ENCODE measurements at regions not wholly inside any gene's neighbourhood (a gene's known extent, or its start where the extent isn't known, plus 50 kb on each side); places are given as distances from the start of the nearest gene placed in this dataset.

DNA sequence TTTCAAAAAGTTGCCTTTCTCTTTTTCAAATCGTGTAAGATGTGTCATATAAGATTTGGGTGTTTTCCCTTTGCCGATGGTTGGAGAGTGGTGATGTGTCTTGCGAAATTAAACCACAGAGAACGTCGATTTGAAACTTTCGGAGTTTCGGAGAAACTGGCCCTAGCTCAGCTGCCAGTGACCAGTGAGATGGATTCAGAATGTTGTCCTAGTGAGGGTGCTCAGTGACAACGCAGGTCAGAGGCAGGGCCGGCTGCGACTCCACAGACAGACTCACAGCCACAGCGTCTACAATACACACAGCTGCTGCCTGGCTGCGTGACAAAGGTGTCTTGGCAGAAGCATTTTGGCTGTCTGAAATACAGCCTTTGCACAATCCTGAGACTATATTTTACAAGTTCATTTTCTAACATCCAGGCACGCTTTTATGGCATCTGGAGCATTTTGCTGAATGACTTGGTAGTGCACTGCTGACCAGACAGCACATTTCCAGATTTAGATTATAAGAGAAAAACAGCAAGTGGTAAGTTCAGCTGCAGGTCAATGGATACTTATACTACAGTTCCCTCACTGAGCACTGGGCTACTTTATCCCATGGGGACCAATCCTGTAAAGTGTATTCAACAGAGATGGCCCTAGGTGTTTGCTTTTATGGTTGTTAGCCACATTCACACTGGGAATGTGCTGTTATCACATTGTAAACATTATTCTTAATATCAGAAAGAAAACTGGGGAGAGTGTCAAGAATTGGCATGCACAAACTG lies 207.5 kb downstream of the KCNRG start:
- no TSS peak for BruUV-seq (replicated peaks)
- Mint-ChIP-seq H3K4me3 (ENCODE audit: unreplicated experiment) (peak overlapping the region; percentile 72), H3K9me3 (ENCODE audit: unreplicated experiment) (no peaks in the 10 kb centered on the region), H3K27me3 (ENCODE audit: insufficient read depth, unreplicated experiment) (no peaks in the 10 kb centered on the region), H3K4me1 (ENCODE audit: insufficient read depth, unreplicated experiment) (peaks cover 40% of the 10 kb centered on the region), H3K27ac (ENCODE audit: low read depth, unreplicated experiment) (peak overlapping the region; percentile 98), H3K36me3 (ENCODE audit: insufficient read depth, unreplicated experiment) (peaks cover 6% of the 10 kb centered on the region)
- ChIA-PET POLR2A (interaction anchor here (0.6 to 5.2 kb wide), 27 partner anchors 9 to 688 kb away, joined by 3 to 64 read pairs (median 4); partner anchors contain the start of gene TRIM13), CTCF (interaction anchor here (0.6 to 1.5 kb wide), 8 partner anchors 23 to 584 kb away, joined by 3 to 6 read pairs (median 3); no protein-coding TSS in a partner anchor)
- TF ChIP-seq, protein P1, sequence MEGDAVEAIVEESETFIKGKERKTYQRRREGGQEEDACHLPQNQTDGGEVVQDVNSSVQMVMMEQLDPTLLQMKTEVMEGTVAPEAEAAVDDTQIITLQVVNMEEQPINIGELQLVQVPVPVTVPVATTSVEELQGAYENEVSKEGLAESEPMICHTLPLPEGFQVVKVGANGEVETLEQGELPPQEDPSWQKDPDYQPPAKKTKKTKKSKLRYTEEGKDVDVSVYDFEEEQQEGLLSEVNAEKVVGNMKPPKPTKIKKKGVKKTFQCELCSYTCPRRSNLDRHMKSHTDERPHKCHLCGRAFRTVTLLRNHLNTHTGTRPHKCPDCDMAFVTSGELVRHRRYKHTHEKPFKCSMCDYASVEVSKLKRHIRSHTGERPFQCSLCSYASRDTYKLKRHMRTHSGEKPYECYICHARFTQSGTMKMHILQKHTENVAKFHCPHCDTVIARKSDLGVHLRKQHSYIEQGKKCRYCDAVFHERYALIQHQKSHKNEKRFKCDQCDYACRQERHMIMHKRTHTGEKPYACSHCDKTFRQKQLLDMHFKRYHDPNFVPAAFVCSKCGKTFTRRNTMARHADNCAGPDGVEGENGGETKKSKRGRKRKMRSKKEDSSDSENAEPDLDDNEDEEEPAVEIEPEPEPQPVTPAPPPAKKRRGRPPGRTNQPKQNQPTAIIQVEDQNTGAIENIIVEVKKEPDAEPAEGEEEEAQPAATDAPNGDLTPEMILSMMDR (IDR thresholded peaks at IDR 0.05; ENCODE audit: unreplicated experiment) = no peak
- peak; percentile 95 for DNase-seq (ENCODE audit: unreplicated experiment)
- intact Hi-C loops (cut with micrococcal nuclease) = loop anchor here (1.0 to 5.0 kb wide), 2 partner anchors 24 to 140 kb away; no protein-coding TSS in a partner anchor

GRCh38 chr13:50224534-50224933 lies 209.3 kb downstream of the KCNRG start:
- TF ChIP-seq, protein P1 (IDR thresholded peaks at IDR 0.05; ENCODE audit: unreplicated experiment) = no peak
- peak overlapping the region; percentile 63 for H3K27ac Mint-ChIP-seq (ENCODE audit: low read depth, unreplicated experiment)
- H3K4me3 Mint-ChIP-seq (ENCODE audit: unreplicated experiment) = no peak overlapping the region
- no peaks in the 10 kb centered on the region for H3K9me3 Mint-ChIP-seq (ENCODE audit: unreplicated experiment)
- intact Hi-C loops (cut with micrococcal nuclease) = loop anchor here (5.0 kb wide), 1 partner anchor 142 kb away; no protein-coding TSS in a partner anchor
- peaks cover 6% of the 10 kb centered on the region for H3K36me3 Mint-ChIP-seq (ENCODE audit: insufficient read depth, unreplicated experiment)
- ChIA-PET CTCF (interaction anchor here (1.0 to 1.4 kb wide), 2 partner anchors 99 to 302 kb away, joined by 4 read pairs; no protein-coding TSS in a partner anchor), POLR2A (interaction anchor here (0.6 to 5.2 kb wide), 12 partner anchors 12 to 304 kb away, joined by 3 to 64 read pairs (median 10); no protein-coding TSS in a partner anchor)
- peak; percentile 94 for DNase-seq (ENCODE audit: unreplicated experiment)
- peaks cover 41% of the 10 kb centered on the region for H3K4me1 Mint-ChIP-seq (ENCODE audit: insufficient read depth, unreplicated experiment)
- no TSS peak for BruUV-seq (replicated peaks)
- H3K27me3 Mint-ChIP-seq (ENCODE audit: insufficient read depth, unreplicated experiment) = no peaks in the 10 kb centered on the region

GRCh38 chr13:50225193-50226155 lies 210.2 kb downstream of the KCNRG start:
- Mint-ChIP-seq H3K27ac (ENCODE audit: low read depth, unreplicated experiment) (peak overlapping the region; percentile 63), H3K4me3 (ENCODE audit: unreplicated experiment) (no peak overlapping the region), H3K4me1 (ENCODE audit: insufficient read depth, unreplicated experiment) (peaks cover 50% of the 10 kb centered on the region), H3K36me3 (ENCODE audit: insufficient read depth, unreplicated experiment) (peaks cover 6% of the 10 kb centered on the region), H3K27me3 (ENCODE audit: insufficient read depth, unreplicated experiment) (no peaks in the 10 kb centered on the region), H3K9me3 (ENCODE audit: unreplicated experiment) (no peaks in the 10 kb centered on the region)
- ChIA-PET CTCF (interaction anchor here (0.8 to 1.4 kb wide), 5 partner anchors 14 to 306 kb away, joined by 3 to 5 read pairs (median 3); no protein-coding TSS in a partner anchor), POLR2A (interaction anchor here (0.6 to 5.2 kb wide), 12 partner anchors 11 to 303 kb away, joined by 3 to 64 read pairs (median 10); no protein-coding TSS in a partner anchor)
- intact Hi-C loops (cut with micrococcal nuclease) = no loop called here
- no TSS peak for BruUV-seq (replicated peaks)
- no peak for DNase-seq (ENCODE audit: unreplicated experiment)
- TF ChIP-seq, protein P1 (IDR thresholded peaks at IDR 0.05; ENCODE audit: unreplicated experiment) = no peak
